Keratinocyte (primary cell): ENCODE measurements at regions not wholly inside any gene's neighbourhood (a gene's known extent, or its start where the extent isn't known, plus 50 kb on each side); places are given as distances from the start of the nearest gene placed in this dataset.

ENCODE experiments used
- DNase-seq: peaks from one replicate; pipeline ENCODE4 v3.0.0-alpha.2; 2011; ENCODE audit warnings: low read depth, missing footprints, low spot score
- FAIRE-seq: peaks from 2 replicates; lab custom pipeline; 2011; peaks lifted over from hg19 to GRCh38; lab: Jason Lieb, UNC
- H2AFZ ChIP-seq: 2 replicates; pipeline ENCODE4 v1.6.0; 2012; ENCODE audit warnings: low read length, control low read depth, inconsistent platforms; ENCODE audit not compliant: control insufficient read depth
- H3K27ac ChIP-seq: 2 replicates; pipeline ENCODE4 v1.5.1; 2011; ENCODE audit warnings: low read length; ENCODE audit not compliant: control insufficient read depth, insufficient read depth
- H3K27me3 ChIP-seq: 3 replicates; pipeline ENCODE4 v1.6.0; 2011; ENCODE audit warnings: low read length; ENCODE audit not compliant: control insufficient read depth, insufficient read depth; ENCODE audit errors: extremely low read depth
- H3K36me3 ChIP-seq, 2 experiments: 2 replicates in 1 of 2; 3 replicates in 1 of 2; pipeline ENCODE4 v1.5.1; 2011; ENCODE audit warnings: low read length in 2 of 2, mild to moderate bottlenecking in 1 of 2; ENCODE audit not compliant: control insufficient read depth in 2 of 2, insufficient read depth in 2 of 2; ENCODE audit errors: extremely low read depth in 1 of 2
- H3K4me1 ChIP-seq: 3 replicates; pipeline ENCODE4 v1.5.1; 2011; ENCODE audit warnings: low read length; ENCODE audit not compliant: control insufficient read depth, insufficient read depth; ENCODE audit errors: extremely low read depth
- H3K4me2 ChIP-seq: 3 replicates; pipeline ENCODE4 v1.6.0; 2011; ENCODE audit warnings: low read depth, low read length; ENCODE audit not compliant: control insufficient read depth, insufficient read depth; ENCODE audit errors: extremely low read depth
- H3K4me3 ChIP-seq, 3 experiments: fragments of 200-600 bp in 1 of 3; sonication (generic) in 1 of 3; 2 replicates in 2 of 3; 3 replicates in 1 of 3; pipeline ENCODE4 v1.5.1; 2011 to 2016; ENCODE audit warnings: low read length in 3 of 3, mild to moderate bottlenecking in 3 of 3, control low read depth in 2 of 3, inconsistent platforms in 1 of 3, low read depth in 1 of 3, mixed read lengths in 1 of 3, mixed run types in 1 of 3, moderate library complexity in 1 of 3; ENCODE audit not compliant: control insufficient read depth in 2 of 3, insufficient read depth in 2 of 3; ENCODE audit errors: extremely low read depth in 1 of 3
- H3K79me2 ChIP-seq: 2 replicates; pipeline ENCODE4 v1.6.0; 2012; ENCODE audit warnings: low read length; ENCODE audit not compliant: control insufficient read depth, insufficient read depth
- H3K9ac ChIP-seq: 3 replicates; pipeline ENCODE4 v1.6.0; 2011; ENCODE audit warnings: low read length; ENCODE audit not compliant: control insufficient read depth, insufficient read depth; ENCODE audit errors: extremely low read depth
- H3K9me1 ChIP-seq: 3 replicates; pipeline ENCODE4 v1.6.0; 2011; ENCODE audit warnings: low read length; ENCODE audit not compliant: control insufficient read depth, insufficient read depth; ENCODE audit errors: extremely low read depth
- H3K9me3 ChIP-seq: 2 replicates; pipeline ENCODE4 v1.5.1; 2012; ENCODE audit warnings: low read depth, low read length; ENCODE audit not compliant: control insufficient read depth
- H4K20me1 ChIP-seq: 3 replicates; pipeline ENCODE4 v1.6.0; 2011; ENCODE audit warnings: low read length; ENCODE audit not compliant: control insufficient read depth, insufficient read depth; ENCODE audit errors: extremely low read depth
- CTCF ChIP-seq, 3 experiments: IDR thresholded peaks in 1 of 3; conservative IDR thresholded peaks in 1 of 3; optimal IDR thresholded peaks in 1 of 3; 2 replicates in 2 of 3; 3 replicates in 1 of 3; pipeline versions ENCODE3 to v1.5.1; 2011; ENCODE audit warnings: low read length in 3 of 3, mild to moderate bottlenecking in 3 of 3, moderate library complexity in 2 of 3, control low read depth in 1 of 3, inconsistent platforms in 1 of 3; ENCODE audit not compliant: insufficient read depth in 2 of 3; ENCODE audit errors: extremely low read depth in 1 of 3
- EZH2 ChIP-seq: IDR thresholded peaks from one replicate; pipeline ENCODE4 v1.6.1; 2012; ENCODE audit warnings: inconsistent platforms, mild to moderate bottlenecking, low read length, moderate library complexity
- dilution Hi-C: fragments of 300-500 bp; cut with MboI; formaldehyde crosslinking; loops from one replicate; pipeline ENCODE4 v1.7.0; 2020; ENCODE audit warnings: low sequenced_read_pairs; ENCODE audit not compliant: extremely low pct_ligation_motif_present

- dilution Hi-C loops, result no loop called here
- no peaks in the 10 kb centered on the region for H3K36me3 ChIP-seq
- H3K9ac ChIP-seq, result no peak overlapping the region
- TF ChIP-seq CTCF (optimal IDR thresholded peaks at IDR 0.05 in 1 of 3, IDR thresholded peaks at IDR 0.05 in 1 of 3, conservative IDR thresholded peaks at IDR 0.05 in 1 of 3; ENCODE audit: extremely low read depth in 1 of 3, insufficient read depth in 2 of 3, low read length in 3 of 3) (no peak), EZH2 (no peak)
- DNase-seq (no peak), FAIRE-seq (no peak)
- H2AFZ ChIP-seq, result no peak overlapping the region
- no peak overlapping the region for H3K4me3 ChIP-seq
- no peak overlapping the region for H3K4me2 ChIP-seq
- no peaks in the 10 kb centered on the region for H3K9me1 ChIP-seq
- no peak overlapping the region for H3K27ac ChIP-seq
- no peaks in the 10 kb centered on the region for H4K20me1 ChIP-seq
- peaks cover 3% of the 10 kb centered on the region for H3K9me3 ChIP-seq
- no peaks in the 10 kb centered on the region for H3K79me2 ChIP-seq
- no peaks in the 10 kb centered on the region for H3K27me3 ChIP-seq
- no peaks in the 10 kb centered on the region for H3K4me1 ChIP-seq
These were observed 558.1 kb downstream of the TBC1D22A start for GRCh38 chr22:47320560-47320959.

GRCh38 chr22:47318041-47318737 is 555.7 kb downstream of the TBC1D22A start:
- Histone ChIP-seq H3K9me1 (no peaks in the 10 kb centered on the region), H3K4me2 (no peak overlapping the region), H3K79me2 (no peaks in the 10 kb centered on the region), H3K36me3 (no peaks in the 10 kb centered on the region), H4K20me1 (no peaks in the 10 kb centered on the region), H2AFZ (no peak overlapping the region), H3K27ac (no peak overlapping the region), H3K4me1 (no peaks in the 10 kb centered on the region), H3K9me3 (peaks cover 3% of the 10 kb centered on the region), H3K4me3 (no peak overlapping the region), H3K9ac (no peak overlapping the region), H3K27me3 (no peaks in the 10 kb centered on the region)
- TF ChIP-seq CTCF (optimal IDR thresholded peaks at IDR 0.05 in 1 of 3, IDR thresholded peaks at IDR 0.05 in 1 of 3, conservative IDR thresholded peaks at IDR 0.05 in 1 of 3; ENCODE audit: extremely low read depth in 1 of 3, insufficient read depth in 2 of 3, low read length in 3 of 3) (no peak), EZH2 (no peak)
- DNase-seq, result no peak
- dilution Hi-C loops, result no loop called here
- no peak for FAIRE-seq
